ENCODE measurements at regions not wholly inside any gene's neighbourhood (a gene's known extent, or its start where the extent isn't known, plus 50 kb on each side); places are given as distances from the start of the nearest gene placed in this dataset.
"Not testable (repeated sequence)": the region's sequence is repeated elsewhere in the genome, so short reads cannot be mapped to it uniquely, and the experiment has no call there.

- TF ChIP-seq CTCF (IDR thresholded peaks at IDR 0.05; ENCODE audit: low read depth, low read length, poor library complexity, severe bottlenecking); EZH2phosphoT487 (IDR thresholded peaks at IDR 0.05; ENCODE audit: borderline replicate concordance, low read length): not testable (repeated sequence)
These were observed 56.6 kb upstream of the MUC20 start for GRCh38 chr3:195664131-195664530.
